ENCODE measurements at regions not wholly inside any gene's neighbourhood (a gene's known extent, or its start where the extent isn't known, plus 50 kb on each side); places are given as distances from the start of the nearest gene placed in this dataset.
"Not testable (repeated sequence)": the region's sequence is repeated elsewhere in the genome, so short reads cannot be mapped to it uniquely, and the experiment has no call there.

DNA sequence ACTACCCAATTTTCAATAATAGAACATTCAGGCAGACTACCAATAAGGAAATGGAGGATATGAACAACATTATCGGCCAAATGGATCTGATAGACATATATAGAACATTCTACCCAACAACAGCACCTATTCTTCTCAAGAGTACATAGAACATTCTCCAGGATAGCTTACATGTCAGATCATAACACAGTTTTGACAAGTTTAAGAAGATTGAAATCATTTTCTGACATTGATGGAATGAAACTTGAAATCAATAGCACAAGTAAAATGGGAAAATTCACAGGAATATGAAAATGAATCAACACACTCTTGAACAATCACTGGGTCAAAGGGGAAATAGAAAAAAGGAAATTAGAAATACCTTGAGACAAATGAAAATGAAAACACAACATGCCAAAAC is 94.6 kb upstream of the MEGF10 start:
- no peak overlapping the region for H3K27ac Mint-ChIP-seq (ENCODE audit: unreplicated experiment)

DNA sequence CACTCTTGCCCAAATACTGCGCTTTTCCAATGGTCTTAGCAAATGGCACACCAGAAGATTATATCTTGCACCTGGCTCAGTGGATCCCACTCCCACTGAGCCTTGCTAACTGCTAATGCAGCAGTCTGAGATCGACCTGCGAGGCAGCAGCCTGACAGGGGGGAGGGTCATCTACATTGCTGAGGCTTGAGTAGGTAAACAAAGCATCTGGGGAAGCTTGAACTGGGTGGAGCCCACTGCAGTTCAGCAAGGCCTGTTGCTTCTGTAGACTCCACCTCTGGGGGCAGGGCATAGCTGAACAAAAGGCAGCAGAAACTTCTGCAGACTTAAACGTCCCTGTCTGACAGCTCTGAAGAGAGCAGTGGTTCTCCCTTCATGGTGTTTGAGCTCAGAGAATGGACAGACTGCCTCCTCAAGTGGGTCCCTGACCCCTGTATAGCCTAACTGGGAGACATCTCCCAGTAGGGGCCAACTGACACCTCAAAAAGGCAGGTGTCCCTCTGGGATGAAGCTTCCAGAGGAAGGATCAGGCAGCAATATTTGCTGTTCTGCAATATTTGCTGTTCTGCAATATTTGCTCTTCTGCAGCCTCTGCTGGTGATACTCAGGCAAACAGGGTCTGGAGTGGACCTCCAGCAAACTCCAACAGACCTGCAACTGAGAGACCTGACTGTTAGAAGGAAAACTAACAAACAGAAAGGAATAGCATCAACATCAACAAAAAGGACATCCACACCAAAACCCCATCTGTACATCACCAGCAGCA is 93.0 kb upstream of the MEGF10 start:
- H3K27me3 Mint-ChIP-seq (ENCODE audit: unreplicated experiment): peaks cover 18% of the 10 kb centered on the region
- H3K27ac Mint-ChIP-seq (ENCODE audit: unreplicated experiment): not testable (repeated sequence)

More for the DNA sequence above, 94.6 kb upstream of the MEGF10 start:
- no peak for DNase-seq (ENCODE audit: extremely low spot score, unreplicated experiment)
- peaks cover 14% of the 10 kb centered on the region for H3K9me3 Mint-ChIP-seq (ENCODE audit: unreplicated experiment)
- peaks cover 4% of the 10 kb centered on the region for H3K36me3 Mint-ChIP-seq (ENCODE audit: unreplicated experiment)
- TF ChIP-seq, protein P1, sequence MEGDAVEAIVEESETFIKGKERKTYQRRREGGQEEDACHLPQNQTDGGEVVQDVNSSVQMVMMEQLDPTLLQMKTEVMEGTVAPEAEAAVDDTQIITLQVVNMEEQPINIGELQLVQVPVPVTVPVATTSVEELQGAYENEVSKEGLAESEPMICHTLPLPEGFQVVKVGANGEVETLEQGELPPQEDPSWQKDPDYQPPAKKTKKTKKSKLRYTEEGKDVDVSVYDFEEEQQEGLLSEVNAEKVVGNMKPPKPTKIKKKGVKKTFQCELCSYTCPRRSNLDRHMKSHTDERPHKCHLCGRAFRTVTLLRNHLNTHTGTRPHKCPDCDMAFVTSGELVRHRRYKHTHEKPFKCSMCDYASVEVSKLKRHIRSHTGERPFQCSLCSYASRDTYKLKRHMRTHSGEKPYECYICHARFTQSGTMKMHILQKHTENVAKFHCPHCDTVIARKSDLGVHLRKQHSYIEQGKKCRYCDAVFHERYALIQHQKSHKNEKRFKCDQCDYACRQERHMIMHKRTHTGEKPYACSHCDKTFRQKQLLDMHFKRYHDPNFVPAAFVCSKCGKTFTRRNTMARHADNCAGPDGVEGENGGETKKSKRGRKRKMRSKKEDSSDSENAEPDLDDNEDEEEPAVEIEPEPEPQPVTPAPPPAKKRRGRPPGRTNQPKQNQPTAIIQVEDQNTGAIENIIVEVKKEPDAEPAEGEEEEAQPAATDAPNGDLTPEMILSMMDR (IDR thresholded peaks at IDR 0.05): no peak
- no peak overlapping the region for H3K4me3 Mint-ChIP-seq (ENCODE audit: unreplicated experiment)
- H3K4me1 Mint-ChIP-seq (ENCODE audit: unreplicated experiment): peaks cover 3% of the 10 kb centered on the region
- peaks cover 18% of the 10 kb centered on the region for H3K27me3 Mint-ChIP-seq (ENCODE audit: unreplicated experiment)

DNA sequence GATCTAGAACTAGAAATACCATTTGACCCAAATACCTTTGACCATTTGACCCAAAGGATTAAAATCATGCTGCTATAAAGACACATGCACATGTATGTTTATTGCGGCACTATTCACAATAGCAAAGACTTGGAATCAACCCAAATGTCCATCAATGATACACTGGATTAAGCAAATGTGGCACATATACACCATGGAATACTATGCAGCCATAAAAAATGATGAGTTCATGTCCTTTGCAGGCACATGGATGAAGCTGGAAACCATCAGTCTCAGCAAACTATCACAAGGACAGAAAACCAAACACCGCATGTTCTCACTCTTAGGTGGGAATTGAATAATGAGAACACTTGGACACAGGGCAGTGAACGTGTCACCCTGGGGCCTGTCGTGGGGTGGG is 87.9 kb upstream of the MEGF10 start:
- not testable (repeated sequence) for H3K9me3 Mint-ChIP-seq (ENCODE audit: unreplicated experiment); H3K27ac Mint-ChIP-seq (ENCODE audit: unreplicated experiment); H3K36me3 Mint-ChIP-seq (ENCODE audit: unreplicated experiment); H3K27me3 Mint-ChIP-seq (ENCODE audit: unreplicated experiment); DNase-seq (ENCODE audit: extremely low spot score, unreplicated experiment); H3K4me3 Mint-ChIP-seq (ENCODE audit: unreplicated experiment)
- peaks cover 34% of the 10 kb centered on the region for H3K4me1 Mint-ChIP-seq (ENCODE audit: unreplicated experiment)

More for the DNA sequence above, 93.0 kb upstream of the MEGF10 start:
- not testable (repeated sequence) for H3K36me3 Mint-ChIP-seq (ENCODE audit: unreplicated experiment); H3K4me3 Mint-ChIP-seq (ENCODE audit: unreplicated experiment); DNase-seq (ENCODE audit: extremely low spot score, unreplicated experiment); H3K4me1 Mint-ChIP-seq (ENCODE audit: unreplicated experiment)
- H3K9me3 Mint-ChIP-seq (ENCODE audit: unreplicated experiment): peaks cover 14% of the 10 kb centered on the region
- TF ChIP-seq, protein P1 (IDR thresholded peaks at IDR 0.05): peak; percentile 27

DNA sequence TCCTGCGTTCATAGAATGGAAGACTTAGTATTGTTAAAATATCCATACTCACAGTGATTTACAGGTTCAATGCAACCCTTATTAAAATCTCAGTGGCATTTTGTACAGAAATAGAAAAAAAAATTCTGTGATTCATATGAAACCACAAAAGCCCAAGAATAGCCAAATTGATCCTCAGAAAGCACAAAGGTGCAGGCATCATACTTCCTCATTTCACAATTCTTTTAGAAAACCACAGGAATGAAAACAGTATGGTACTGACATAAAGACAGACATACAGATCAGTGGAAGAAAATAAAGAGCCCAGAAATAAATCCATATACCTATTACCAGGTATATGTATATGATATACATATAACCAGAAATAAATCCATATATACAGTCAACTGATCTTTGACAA is 86.8 kb upstream of the MEGF10 start:
- Mint-ChIP-seq H3K36me3 (ENCODE audit: unreplicated experiment) (peaks cover 4% of the 10 kb centered on the region), H3K9me3 (ENCODE audit: unreplicated experiment) (peaks cover 5% of the 10 kb centered on the region), H3K27me3 (ENCODE audit: unreplicated experiment) (peaks cover 6% of the 10 kb centered on the region)

DNA sequence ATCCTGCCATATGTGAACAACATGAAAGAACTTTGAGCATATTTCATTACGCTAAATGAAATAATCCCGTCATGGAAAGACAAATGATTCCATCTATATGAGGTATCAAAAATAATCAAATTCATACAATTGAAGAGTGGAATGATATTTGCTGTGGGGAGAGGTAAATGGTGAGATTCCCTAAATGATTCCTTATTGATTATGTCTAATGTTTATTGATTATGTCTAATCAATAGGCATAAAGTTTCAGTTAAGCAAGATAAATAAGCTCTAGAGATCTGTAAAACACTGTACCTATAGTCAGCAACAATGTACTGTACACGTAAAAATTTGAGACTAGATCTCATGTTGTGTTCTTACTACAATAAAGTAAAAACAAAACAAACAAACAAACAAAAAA is 85.4 kb upstream of the MEGF10 start:
- DNase-seq (ENCODE audit: extremely low spot score, unreplicated experiment): no peak
- H3K36me3 Mint-ChIP-seq (ENCODE audit: unreplicated experiment): no peaks in the 10 kb centered on the region
- H3K27me3 Mint-ChIP-seq (ENCODE audit: unreplicated experiment): peaks cover under 1% of the 10 kb centered on the region
- H3K4me1 Mint-ChIP-seq (ENCODE audit: unreplicated experiment): peaks cover 39% of the 10 kb centered on the region
- H3K4me3 Mint-ChIP-seq (ENCODE audit: unreplicated experiment): no peak overlapping the region
- H3K27ac Mint-ChIP-seq (ENCODE audit: unreplicated experiment): no peak overlapping the region
- H3K9me3 Mint-ChIP-seq (ENCODE audit: unreplicated experiment): peaks cover under 1% of the 10 kb centered on the region
- TF ChIP-seq, protein P1 (IDR thresholded peaks at IDR 0.05): no peak

More for the DNA sequence above, 86.8 kb upstream of the MEGF10 start:
- Mint-ChIP-seq H3K4me3 (ENCODE audit: unreplicated experiment) (no peak overlapping the region), H3K27ac (ENCODE audit: unreplicated experiment) (no peak overlapping the region), H3K4me1 (ENCODE audit: unreplicated experiment) (peaks cover 36% of the 10 kb centered on the region)
- DNase-seq (ENCODE audit: extremely low spot score, unreplicated experiment): no peak
- TF ChIP-seq, protein P1 (IDR thresholded peaks at IDR 0.05): no peak
